ENCODE measurements at regions not wholly inside any gene's neighbourhood (a gene's known extent, or its start where the extent isn't known, plus 50 kb on each side); places are given as distances from the start of the nearest gene placed in this dataset.

- H3K4me3 Mint-ChIP-seq, result no peak overlapping the region
- peaks cover 8 to 16% of the 10 kb centered on the region in 2 experiments for H3K4me1 Mint-ChIP-seq
- Histone ChIP-seq H3K4ac (ENCODE audit: low read depth, low read length) (no peak overlapping the region), H4K20me1 (ENCODE audit: control insufficient read depth, insufficient read depth, insufficient read length) (no peaks in the 10 kb centered on the region), H2BK5ac (ENCODE audit: insufficient read length, low read length) (no peak overlapping the region), H3K23ac (ENCODE audit: insufficient read length, low read depth, low read length) (no peak overlapping the region), H3K18ac (ENCODE audit: insufficient read length, low read depth, low read length) (no peak overlapping the region), H3T11ph (ENCODE audit: low read length) (no peak overlapping the region), H2BK120ac (ENCODE audit: low read depth, low read length, poor library complexity, severe bottlenecking) (no peak overlapping the region), H3K4me2 (ENCODE audit: insufficient read depth, insufficient read length, low read length) (no peak overlapping the region), H3K9ac (ENCODE audit: extremely low read depth, insufficient read length, low read length) (no peak overlapping the region), H4K8ac (replicated peaks; ENCODE audit: insufficient read length, low read depth, low read length) (no peak overlapping the region), H3K27me3 (ENCODE audit: insufficient read depth, low read length) (no peaks in the 10 kb centered on the region), H3K79me1 (ENCODE audit: insufficient read depth, low read depth, low read length, poor library complexity, severe bottlenecking) (no peaks in the 10 kb centered on the region), H3K79me2 (ENCODE audit: insufficient read depth, low read length) (no peaks in the 10 kb centered on the region), H2BK20ac (ENCODE audit: low read depth, low read length, poor library complexity, severe bottlenecking) (no peak overlapping the region), H3K9me3 (ENCODE audit: control insufficient read depth, low read depth, low read length) (no peaks in the 10 kb centered on the region), H4K5ac (ENCODE audit: insufficient read length, low read depth, low read length) (no peak overlapping the region), H2AFZ (ENCODE audit: low read length) (no peak overlapping the region), H3K56ac (ENCODE audit: insufficient read length, low read depth, low read length) (no peak overlapping the region), H2BK15ac (ENCODE audit: low read depth, low read length) (no peak overlapping the region), H4K91ac (ENCODE audit: insufficient read length, low read depth, low read length) (no peak overlapping the region), H2BK12ac (ENCODE audit: insufficient read length, low read depth, low read length) (no peak overlapping the region), H2AK5ac (ENCODE audit: insufficient read length, low read length) (no peak overlapping the region), H3K23me2 (ENCODE audit: insufficient read length, low read depth, low read length, poor library complexity, severe bottlenecking) (no peaks in the 10 kb centered on the region), H3K14ac (ENCODE audit: insufficient read depth, low read length) (no peak overlapping the region), H3K4me1 (ENCODE audit: insufficient read depth, low read length) (peaks cover 1% of the 10 kb centered on the region; the same call in 1 of the 2 replicates), H3K27ac (ENCODE audit: insufficient read length, low read depth, low read length) (no peak overlapping the region)
- no peaks in the 10 kb centered on the region for H3K36me3 Mint-ChIP-seq (ENCODE audit: insufficient read depth in 1 of 3, low read depth in 3 of 3)
- H3K27me3 Mint-ChIP-seq (ENCODE audit: low read depth), result peaks cover 6% of the 10 kb centered on the region
- no peaks in the 10 kb centered on the region; a peak in 1 of 5 replicates for H3K9me3 Mint-ChIP-seq
- WGBS (ENCODE audit: extremely low coverage, insufficient read length, low lambda C conversion rate), result no CpG with 5 or more reads among the region's 7 CpGs
- TF ChIP-seq, protein P1, sequence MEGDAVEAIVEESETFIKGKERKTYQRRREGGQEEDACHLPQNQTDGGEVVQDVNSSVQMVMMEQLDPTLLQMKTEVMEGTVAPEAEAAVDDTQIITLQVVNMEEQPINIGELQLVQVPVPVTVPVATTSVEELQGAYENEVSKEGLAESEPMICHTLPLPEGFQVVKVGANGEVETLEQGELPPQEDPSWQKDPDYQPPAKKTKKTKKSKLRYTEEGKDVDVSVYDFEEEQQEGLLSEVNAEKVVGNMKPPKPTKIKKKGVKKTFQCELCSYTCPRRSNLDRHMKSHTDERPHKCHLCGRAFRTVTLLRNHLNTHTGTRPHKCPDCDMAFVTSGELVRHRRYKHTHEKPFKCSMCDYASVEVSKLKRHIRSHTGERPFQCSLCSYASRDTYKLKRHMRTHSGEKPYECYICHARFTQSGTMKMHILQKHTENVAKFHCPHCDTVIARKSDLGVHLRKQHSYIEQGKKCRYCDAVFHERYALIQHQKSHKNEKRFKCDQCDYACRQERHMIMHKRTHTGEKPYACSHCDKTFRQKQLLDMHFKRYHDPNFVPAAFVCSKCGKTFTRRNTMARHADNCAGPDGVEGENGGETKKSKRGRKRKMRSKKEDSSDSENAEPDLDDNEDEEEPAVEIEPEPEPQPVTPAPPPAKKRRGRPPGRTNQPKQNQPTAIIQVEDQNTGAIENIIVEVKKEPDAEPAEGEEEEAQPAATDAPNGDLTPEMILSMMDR (conservative IDR thresholded peaks at IDR 0.05), result no peak
- no peak overlapping the region for H3K27ac Mint-ChIP-seq
- no peak for DNase-seq
Measured at GRCh38 chr22:27045103-27045947, 387.9 kb downstream of the MIAT start.
